ENCODE measurements at regions not wholly inside any gene's neighbourhood (a gene's known extent, or its start where the extent isn't known, plus 50 kb on each side); places are given as distances from the start of the nearest gene placed in this dataset.

DNA sequence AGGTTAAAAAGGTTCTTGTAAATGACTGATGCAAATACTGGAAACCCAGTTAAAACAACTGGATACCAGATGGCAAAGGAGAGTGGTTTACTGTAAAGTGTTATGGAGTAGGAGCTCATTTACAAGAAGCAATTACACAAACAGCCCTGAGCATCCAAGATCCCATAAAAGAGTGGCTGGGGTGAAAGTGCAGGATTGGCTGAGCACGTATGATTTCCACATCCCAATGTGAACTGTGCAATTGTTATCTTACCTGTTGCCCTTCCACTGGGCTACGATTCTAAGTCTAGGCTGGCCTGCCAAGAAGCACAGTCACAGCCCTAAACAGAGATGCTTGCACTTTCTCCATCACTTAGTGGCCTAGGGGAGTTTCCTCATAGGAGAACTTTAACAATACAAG, 277.6 kb upstream of the RUNX1 start:
- no peak for DNase-seq

DNA sequence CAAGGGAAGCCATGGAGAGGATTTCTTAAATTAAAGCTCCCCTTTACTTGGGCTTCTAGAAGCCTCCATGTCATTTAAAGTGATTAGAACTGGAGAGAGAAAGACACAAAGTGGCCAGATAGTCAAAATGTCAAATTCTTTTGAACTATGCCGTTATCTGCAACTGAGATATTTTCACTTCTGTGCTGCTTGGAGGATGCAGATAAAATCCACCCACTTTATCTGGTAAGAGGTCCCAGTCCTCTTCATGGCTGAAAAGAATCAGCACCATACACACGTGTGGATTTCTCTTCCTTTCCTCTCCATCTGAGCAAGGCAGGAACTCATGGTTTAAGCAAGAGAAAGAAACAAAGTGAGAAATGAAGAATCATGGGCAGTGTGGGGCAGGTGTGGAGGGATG, 276.9 kb upstream of the RUNX1 start:
- DNase-seq = no peak

DNA sequence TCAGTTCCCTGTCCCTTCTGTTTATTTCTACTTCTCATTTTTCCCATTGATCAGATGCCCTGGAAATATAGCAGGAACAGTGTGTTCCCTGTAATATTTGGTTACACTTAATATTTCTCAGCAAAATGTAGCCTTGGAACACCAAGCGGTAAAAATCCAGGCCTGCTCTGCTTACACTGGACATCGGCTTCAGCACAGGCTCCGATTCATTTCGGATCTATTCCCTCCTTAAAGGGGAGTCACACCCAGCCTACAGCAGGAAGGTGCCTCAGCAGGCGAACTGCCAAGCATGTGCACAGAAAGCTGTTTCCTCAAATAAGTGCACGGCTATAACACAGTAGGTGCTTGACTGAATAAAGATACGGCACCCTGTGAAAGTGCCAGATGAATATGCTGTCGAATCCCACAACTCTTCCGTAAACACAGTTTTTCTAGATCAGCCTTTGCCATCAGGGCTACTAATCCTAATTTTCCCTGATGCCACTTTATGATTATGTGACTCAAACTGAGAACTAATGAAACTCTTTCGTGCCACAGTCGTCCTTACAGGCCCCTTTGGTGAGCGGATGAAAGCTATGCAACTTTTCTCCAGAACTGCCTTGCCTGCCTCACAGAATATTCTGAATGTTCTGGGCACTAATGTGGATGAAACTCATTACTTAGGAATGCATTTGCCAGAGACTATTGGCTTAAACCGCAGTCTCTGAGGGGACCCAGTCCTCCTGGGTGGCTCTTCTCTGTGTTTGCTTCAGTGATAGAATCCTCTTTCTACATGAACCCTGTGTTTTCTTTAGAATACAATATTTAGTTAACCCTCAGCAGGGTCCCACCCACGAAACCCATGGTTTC, 275.5 kb upstream of the RUNX1 start:
- no peak for DNase-seq

DNA sequence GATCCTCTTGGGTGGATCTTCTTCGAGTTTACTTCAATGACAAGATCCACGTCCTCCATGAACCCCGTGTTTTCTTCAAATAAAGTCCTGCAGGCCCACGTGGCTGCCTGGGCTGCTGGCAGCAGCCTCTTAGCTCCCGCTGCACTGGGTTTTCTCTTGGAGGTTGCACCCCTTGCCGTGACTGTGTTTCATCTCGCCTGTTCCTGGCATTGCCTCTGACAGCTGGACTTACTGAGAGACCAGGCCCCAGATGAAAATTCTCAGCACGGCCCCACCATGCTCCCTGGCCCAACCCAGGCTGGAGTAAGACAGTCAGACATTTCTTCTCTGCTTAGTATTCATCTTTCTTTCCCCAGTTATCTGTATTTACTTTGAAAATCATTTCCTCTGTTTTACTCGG, 274.8 kb upstream of the RUNX1 start:
- no peak for DNase-seq

DNA sequence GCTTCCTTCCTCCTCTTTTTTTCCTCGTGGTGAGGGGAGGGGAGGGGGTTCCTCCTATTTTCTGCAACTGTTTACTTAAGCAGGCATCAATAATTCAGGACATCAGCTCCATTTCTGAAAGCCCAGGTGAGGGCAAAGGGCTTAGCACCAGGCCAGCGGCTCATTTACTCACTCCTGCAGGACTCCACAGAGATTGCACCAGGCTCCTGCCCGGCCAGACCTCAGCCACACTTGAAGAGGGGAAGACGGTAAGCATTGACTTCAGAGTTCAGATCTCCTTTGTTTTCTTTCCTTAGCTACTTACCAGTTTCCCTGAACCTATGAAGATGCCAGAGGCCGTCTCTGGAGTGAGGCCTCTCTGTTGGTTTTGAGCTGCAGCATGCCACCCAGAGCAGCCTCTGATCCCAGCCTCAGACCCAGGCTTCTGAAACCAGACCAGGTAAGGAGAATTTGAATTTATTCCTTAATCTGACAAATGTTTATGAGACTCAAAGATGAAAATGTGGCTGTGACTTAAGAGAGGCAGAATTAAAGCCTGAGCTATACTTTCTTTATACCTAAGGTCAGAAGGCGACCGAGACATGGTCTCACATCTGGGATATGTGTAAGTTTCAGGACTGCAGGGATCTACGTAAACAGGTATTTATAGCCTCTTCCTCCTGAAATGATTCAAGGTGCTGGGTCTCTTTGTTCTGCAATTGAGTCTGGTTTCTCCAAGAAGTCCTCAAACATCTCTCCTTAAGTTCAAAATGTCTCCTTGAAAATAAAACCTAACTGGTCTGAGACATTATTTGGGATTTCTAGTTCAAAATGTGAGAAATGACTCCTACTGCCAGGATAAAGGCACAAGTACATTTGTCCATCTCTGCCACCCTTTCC, 272.5 kb upstream of the RUNX1 start:
- no peak for DNase-seq

DNA sequence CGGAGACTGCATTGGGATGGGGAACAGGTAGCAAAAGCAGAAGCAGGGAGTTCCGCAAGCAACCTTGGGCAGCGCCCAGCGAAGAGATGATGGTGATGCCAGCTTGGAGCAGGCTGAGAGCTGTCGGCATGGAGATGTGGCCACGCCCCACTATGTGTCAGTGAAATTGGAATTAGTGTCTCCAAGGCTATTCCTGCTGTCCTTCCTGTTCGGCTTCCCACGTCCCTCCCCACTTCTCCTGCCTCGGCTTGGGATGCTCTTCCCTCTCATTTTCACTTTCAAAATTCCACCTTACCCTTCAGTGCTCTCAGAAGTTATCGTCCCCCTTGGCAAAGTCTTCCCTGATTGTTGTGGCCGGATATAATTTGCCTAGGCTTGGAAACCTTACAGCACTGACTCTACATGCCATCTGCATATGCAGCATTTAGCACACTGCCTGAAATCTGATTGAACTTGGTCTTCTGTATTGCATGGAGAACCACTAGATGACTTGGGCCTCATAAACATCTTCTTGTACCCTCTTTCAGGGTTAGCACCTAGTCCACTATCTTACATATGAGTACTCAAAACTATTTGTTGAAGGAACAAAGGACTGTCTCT, 270.7 kb upstream of the RUNX1 start:
- no peak for DNase-seq

DNA sequence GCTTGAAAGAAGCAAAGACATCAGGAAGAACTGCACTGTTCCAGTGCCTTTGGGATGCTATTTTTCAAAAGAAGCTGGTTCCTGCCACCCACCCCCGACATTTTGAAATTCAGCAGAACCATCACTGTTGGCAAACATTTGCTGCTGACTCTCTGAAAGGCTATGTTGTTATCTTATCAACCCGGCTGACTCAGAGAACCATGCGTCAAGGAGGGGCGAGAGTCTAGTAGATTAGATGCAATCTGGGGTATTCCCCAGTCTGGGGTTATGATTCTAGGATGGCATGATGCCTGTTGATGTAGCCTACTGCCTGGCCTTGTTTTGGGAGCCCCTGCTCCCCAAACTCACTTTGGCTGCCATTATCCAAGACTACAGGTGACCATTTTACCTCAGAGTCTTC, 267.8 kb upstream of the RUNX1 start:
- no peak for DNase-seq

DNA sequence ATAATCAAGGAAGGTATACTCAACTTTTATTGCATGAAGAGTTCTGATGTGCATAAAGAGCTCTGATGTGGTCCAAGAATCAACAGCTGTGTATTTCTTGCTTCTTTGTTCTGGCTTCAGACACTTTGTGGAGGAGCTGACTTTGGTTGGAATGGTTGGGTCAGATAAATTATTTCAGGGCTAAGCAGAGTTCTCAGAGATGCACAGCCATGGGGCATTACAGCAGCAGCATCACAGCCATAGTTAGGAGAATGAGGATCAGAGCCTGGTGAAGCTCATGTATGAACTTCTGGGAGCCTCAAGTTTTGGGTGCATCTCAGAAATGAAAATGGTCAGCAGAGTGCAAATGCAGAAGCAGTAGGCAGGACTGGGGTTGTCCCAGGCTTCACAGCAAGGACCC, 267.4 kb upstream of the RUNX1 start:
- DNase-seq = no peak

DNA sequence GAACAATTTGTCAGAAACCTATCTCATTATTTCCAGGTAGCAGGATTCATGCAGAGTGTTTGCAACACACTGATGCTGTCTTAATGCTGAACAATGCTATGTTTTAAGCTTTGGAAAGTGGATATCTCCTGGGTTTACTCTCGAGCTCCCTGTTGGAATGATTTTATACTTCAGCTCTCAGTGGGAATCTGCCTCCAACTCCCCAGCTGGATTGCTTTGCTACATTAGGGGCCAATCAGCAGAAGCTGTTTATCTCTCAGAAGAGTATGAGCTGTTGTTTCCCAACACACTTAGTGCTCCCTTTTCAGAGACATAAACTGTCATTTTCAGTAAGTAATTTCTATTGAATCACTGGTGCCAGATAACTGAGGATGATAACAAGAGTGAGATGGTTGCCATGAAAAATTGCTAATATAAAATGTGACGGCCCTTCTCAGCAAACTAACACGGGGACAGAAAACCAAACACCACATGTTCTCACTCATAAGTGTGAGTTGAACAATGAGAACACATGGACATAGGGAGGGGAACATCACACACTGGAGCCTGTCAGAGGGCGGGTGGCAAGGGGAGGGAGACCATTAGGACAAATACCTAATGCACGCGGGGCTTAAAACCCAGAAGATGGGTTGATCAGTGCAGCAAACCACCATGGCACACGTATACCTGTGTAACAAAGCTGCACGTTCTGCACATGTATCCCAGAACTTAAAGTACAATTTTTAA, 265.9 kb upstream of the RUNX1 start:
- no peak for DNase-seq

DNA sequence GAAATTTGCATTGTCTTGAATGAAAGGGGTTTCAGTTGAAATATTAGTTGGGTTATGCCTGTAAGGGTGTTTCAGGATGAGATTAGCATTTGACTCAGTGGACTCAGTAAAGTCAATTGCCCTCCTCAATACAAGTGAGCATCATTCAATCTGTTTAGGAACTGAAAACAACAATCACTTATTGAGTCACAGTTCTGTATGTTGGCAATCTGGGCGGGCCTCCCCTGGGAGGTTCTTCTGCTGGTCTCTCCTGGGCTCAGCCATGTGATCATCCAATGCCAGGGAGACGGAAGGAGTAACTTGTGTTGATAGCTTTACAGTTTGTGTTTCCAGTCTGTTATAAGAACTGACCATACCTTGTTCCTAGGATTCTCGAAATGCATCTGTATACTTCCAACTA, 262.9 kb upstream of the RUNX1 start:
- DNase-seq = peak; percentile 30

DNA sequence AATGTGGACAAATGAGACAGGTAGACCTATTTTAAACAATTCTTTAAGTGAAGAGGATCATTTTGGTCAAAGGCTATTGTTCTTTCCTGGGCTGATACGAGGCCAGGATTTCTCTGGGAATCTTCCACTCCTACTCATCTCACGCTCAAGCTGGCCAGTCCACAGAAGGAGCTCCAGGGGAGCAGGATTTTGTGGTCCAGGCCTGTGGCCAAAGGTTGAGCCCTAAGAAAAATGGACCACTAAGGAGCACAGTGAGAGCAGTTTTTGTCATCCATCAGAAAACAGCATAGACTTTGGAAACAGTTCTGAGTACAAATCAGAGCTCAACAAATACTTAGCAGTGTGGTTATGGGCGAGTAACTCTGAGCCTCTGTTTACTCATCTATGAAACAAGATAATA, 260.2 kb upstream of the RUNX1 start:
- DNase-seq = no peak

DNA sequence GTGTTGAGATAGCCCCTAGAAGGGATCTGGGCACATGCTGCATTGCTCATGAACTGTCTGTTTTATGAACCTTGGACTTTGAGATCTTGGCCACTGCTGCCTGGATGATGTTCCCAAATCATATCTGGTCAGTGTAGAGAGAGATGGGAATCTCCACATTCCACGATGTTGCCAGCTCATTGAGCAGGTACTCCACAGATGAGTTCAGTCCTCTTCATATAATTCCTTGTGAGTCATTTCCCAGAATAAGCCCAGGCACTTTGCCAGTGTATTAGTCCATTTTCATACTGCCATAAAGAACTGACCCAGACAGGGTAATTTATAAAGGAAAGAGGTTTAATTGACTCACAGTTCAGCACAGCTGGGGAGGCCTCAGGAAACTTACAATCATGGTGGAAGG, 254.0 kb upstream of the RUNX1 start:
- DNase-seq = no peak

DNA sequence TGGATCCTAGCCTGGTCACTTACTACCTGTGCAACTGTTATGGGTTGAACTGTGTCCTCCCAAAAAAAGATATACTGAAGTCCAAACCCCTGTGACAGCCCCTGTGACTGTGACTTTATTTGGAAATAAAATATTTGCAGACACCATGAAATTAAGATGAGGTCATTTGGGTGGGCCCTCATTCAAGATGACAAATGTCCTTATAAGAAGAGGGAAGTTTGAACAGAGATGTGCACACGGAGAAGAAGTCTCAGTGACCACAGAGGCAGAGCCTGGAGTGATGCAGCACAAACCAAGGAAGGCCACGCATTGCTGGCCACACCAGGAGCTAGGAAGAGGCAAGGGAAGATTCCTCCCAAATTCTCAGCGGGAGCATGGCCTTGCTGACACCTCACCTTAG, 249.7 kb upstream of the RUNX1 start:
- DNase-seq = peak; percentile 93

DNA sequence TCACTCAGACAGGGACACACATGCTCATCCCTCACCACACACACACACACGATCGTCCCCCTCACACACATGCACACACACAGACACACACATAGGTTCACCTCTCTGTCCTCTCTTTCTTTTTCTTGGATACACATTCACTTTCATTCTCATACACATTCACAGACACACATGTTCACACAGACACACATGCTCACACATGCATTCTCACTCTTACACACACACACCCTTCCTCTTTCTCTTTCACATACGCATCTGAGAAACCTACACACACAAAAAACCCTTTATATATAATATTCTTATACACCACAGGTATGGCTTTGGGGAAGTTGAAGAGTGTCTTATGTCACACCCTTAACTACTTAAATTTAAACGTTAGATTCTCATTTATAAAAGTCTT, 248.6 kb upstream of the RUNX1 start:
- peak; percentile 60 for DNase-seq

DNA sequence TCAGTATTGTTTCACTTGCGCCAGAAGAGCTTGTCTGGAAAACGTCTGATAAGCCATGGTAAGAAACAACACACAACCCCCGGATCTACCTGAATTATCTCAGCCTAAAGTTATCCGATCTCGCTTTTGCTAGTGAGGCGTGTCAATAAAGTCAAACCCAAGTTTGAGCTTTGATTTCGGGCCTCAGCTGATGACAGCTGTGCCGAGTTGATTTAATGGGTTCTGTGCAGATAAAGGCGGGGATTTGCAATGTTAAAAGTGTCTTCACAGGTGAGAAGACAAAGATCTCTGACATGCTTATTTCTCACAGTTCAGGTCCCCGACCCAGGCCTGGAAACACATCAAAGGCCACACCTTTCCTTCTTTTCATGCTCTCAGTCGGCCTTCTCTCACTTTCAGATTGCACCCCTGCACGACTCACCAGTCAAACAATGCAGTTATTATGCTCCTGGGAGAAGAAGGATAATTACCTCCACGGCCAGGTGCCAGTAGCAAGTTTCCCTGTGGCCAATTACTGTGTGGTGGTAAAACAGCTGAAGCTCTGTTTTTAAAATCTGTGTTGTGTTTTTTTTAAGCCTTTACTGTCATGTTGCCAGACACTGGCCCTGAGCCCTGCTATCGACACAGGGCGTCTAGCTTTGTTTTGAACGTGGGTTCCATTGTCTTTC, 245.3 kb upstream of the RUNX1 start:
- no peak for DNase-seq

DNA sequence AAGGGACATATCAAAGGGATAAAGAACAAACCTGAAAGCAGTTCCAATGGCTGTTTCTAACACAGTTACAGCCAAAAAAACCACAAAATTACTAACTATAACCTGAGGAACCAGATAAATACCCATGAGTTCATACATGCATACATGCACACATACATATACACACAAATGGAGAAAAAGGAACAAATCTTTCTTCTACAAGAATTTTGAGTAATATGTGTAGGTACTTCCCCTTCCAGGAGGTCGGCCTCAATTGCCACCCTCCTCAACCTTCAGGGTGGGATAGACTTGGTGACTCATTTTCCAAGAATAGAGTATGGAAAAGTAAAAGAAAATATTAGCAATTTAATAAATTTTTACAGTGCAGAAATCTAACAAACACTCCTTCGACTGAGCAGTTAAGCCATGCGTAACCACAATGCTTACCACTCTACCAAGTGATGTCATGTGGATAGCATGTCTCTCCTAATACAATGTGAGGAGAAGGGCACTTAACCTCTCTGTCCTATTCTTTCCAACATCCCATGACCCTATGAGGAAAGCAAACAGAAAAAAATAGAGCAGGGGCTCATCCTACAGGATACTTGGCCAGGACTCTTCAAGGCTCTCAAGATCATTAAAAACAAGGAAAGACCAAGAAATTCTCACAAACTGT, 243.0 kb upstream of the RUNX1 start:
- DNase-seq = peak; percentile 49

DNA sequence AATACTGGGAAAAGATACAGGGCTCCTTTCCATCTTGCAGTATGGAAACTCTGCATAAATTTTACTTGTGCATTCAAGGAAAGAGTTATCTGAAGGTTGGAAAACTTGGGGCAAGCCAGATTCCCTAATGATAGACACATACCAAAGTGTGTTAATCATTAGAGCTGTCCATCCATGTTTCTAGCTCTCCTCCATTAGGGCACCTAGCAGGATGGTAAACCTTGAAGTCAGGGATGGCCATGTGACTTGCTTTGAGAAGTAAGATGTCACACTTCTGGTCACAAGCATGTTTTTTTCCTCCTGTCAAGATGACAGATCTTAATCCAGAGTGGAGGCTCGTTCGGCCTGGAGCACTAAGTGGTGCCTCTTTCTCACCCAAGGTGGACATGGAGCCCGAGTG, 241.9 kb upstream of the RUNX1 start:
- DNase-seq = no peak

DNA sequence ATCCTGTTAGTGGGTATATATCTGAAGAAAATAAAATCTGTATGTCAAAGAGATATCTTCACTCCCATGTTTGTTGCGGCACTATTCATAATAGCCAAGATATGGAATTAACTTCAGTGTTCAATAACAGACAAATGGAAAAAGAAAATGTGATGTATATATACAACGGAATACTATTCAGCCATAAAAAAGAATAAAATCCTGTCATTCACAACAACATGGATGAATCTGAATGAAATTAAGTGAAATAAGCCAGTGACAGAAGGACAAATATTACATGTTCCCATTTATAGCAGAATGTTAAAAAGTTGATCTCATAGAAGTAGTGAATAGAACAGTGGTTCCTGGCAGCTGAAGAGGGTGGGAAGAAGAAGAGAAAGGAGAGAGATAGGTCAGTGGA, 239.1 kb upstream of the RUNX1 start:
- DNase-seq = no peak

DNA sequence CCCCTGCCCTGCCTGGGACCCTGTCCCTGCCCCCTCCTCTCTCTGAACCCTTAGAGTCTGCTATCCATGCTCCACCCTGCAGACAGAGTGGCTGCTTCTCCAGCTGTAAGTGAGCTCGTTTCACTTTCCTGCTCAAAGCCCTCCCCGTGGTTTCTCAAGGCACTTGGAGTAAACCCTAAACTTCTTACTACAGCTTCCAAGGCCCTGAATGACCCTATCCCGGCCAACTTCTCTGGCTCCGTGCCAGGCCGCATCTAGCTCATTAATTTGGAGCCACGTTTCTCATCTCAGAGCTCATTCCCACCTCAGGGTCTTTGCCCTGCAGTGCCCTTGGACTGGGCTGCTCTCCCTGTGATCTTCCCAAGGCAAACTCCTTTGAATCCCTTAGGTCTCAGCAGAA, 235.1 kb upstream of the RUNX1 start:
- peak; percentile 48 for DNase-seq

DNA sequence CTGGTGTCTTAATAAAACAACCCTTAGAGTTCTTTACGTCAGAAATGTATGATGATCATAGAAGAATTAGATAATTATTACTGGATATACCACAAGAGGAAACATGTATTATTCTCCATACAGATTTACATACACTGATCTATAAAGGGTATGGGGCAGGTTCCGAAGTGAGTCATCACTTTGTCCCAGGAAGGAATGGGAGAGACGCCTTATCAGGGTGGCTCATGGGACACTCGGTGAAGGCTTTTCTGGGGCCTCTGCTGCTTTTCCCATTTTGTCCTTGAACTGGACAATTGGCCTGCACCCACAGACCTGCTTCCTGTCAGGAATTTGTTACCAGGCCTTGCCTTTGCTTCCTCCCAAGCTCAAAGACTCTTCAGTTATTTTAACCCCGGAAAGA, 233.8 kb upstream of the RUNX1 start:
- no peak for DNase-seq

DNA sequence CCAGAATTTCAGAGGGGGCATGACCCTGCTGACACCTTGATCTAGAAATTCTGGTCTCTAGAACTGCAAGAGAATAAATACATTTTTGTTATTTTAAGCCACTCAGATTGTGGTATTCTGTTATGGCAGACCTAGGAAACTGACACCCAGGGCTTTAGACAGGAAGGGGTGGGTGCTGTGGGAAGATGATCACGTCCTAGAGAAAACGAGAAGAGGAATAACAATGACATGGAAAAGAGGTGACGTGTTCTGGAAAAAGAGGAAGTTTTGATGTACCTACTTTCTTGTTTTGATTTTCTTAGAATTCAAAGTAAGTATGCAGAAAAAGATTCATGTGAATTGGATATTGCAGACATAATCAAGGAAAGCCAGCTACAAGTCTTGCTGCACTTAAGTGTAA, 232.9 kb upstream of the RUNX1 start:
- peak; percentile 96 for DNase-seq

DNA sequence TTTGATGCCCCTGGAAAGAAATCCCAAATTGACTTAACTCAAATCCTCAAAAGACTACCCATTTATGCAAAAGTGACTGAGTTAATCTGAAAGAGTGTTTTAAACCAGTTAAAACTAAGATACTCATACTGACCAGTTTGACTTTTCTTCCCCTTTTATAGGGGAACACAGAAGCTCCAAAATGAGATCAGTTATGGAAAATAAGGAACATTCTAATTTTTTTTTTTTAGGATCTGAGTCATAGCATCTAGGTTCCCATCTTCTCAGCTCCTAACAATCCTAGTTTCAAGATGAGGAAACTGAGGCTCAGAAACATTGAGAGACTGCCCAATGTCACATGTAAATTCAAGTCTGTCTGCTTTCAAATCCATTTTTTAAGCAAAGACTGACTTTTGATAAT, 231.1 kb upstream of the RUNX1 start:
- peak; percentile 93 for DNase-seq

Measured in inflammatory macrophage treated with lipopolysaccharide for 4 hours (primary cell).